OCI-LY3 (cell line): ENCODE measurements at regions not wholly inside any gene's neighbourhood (a gene's known extent, or its start where the extent isn't known, plus 50 kb on each side); places are given as distances from the start of the nearest gene placed in this dataset.

Source experiments
- H2AFZ ChIP-seq: fragments of 200-600, 300-600 bp; shearing (Covaris generic); 2 replicates; pipeline ENCODE4 v1.6.0; 2014; ENCODE audit warnings: antibody characterized with exemption, low read depth, low read length
- H3K27ac ChIP-seq: fragments of 200-600, 300-600 bp; sonication (generic); 2 replicates; pipeline ENCODE4 v1.5.1; 2014; ENCODE audit warnings: mild to moderate bottlenecking, low read length, moderate library complexity, mixed read lengths
- H3K27me3 ChIP-seq: fragments of 200-600, 300-600 bp; sonication (generic); 2 replicates; pipeline ENCODE4 v1.6.1; 2014; ENCODE audit warnings: low read depth, low read length, mixed read lengths
- H3K36me3 ChIP-seq: fragments of 200-600, 300-600 bp; sonication (generic); replicated peaks from 2 replicates; pipeline ENCODE3; 2014; ENCODE audit warnings: low read depth, low read length, mixed read lengths
- H3K4me1 ChIP-seq: fragments of 300-600, 200-600 bp; sonication (generic); 2 replicates; pipeline ENCODE4 v1.6.1; 2014; ENCODE audit warnings: low read length, mixed read lengths
- H3K4me2 ChIP-seq: fragments of 200-600, 300-600 bp; sonication (generic); 2 replicates; pipeline ENCODE4 v1.6.1; 2014; ENCODE audit warnings: low read length, mixed read lengths
- H3K4me3 ChIP-seq: fragments of 300-600, 200-600 bp; sonication (generic); 2 replicates; pipeline ENCODE4 v1.5.1; 2014; ENCODE audit warnings: antibody characterized with exemption, mild to moderate bottlenecking, low read length, moderate library complexity
- H3K79me2 ChIP-seq: fragments of 300-600, 200-600 bp; shearing (Covaris generic); 2 replicates; pipeline ENCODE4 v1.6.1; 2014; ENCODE audit warnings: mild to moderate bottlenecking, low read length, mixed read lengths
- H3K9ac ChIP-seq: fragments of 300-600, 200-600 bp; shearing (Covaris generic); 2 replicates; pipeline ENCODE4 v1.6.0; 2014; ENCODE audit warnings: mild to moderate bottlenecking, low read length, moderate library complexity
- H3K9me3 ChIP-seq: fragments of 200-600, 300-600 bp; shearing (Covaris generic); 2 replicates; pipeline ENCODE4 v1.6.1; 2014; ENCODE audit warnings: low read length, mixed read lengths; ENCODE audit not compliant: insufficient read depth
- H4K20me1 ChIP-seq: fragments of 200-600, 300-600 bp; sonication (generic); 2 replicates; pipeline ENCODE4 v1.6.1; 2016; ENCODE audit warnings: low read length, mixed read lengths; ENCODE audit not compliant: insufficient read depth
- CTCF ChIP-seq: fragments of 200-600, 300-600 bp; sonication (generic); IDR thresholded peaks from 2 replicates; pipeline ENCODE4 v1.5.1; 2014; ENCODE audit warnings: antibody characterized with exemption, low read length, low read depth
- EZH2phosphoT487 ChIP-seq: fragments of 200-600 bp; shearing (Covaris generic); IDR thresholded peaks from 2 replicates; pipeline ENCODE4 v1.6.1; 2018; ENCODE audit warnings: antibody characterized with exemption, mixed run types, low read depth

- H4K20me1 ChIP-seq: no peaks in the 10 kb centered on the region
- peaks cover 15% of the 10 kb centered on the region for H3K4me1 ChIP-seq
- H3K79me2 ChIP-seq: no peaks in the 10 kb centered on the region
- TF ChIP-seq EZH2phosphoT487 (no peak), CTCF (peak; percentile 64)
- no peaks in the 10 kb centered on the region for H3K9me3 ChIP-seq
- H3K36me3 ChIP-seq: no peaks in the 10 kb centered on the region
- H3K27me3 ChIP-seq: no peaks in the 10 kb centered on the region
- H3K4me3 ChIP-seq: 0 out of 2 replicates have a peak overlapping the region, but pooled peaks have one; percentile 18
- H3K4me2 ChIP-seq: peak overlapping the region; percentile 42
- H3K27ac ChIP-seq: peak overlapping the region; percentile 41
- H2AFZ ChIP-seq: peak overlapping the region; percentile 72
- H3K9ac ChIP-seq: peak overlapping the region; percentile 49; the same call in 1 of the 2 replicates
Observed at GRCh38 chr10:81081887-81082620, 544.4 kb downstream of the SH2D4B start.

DNA sequence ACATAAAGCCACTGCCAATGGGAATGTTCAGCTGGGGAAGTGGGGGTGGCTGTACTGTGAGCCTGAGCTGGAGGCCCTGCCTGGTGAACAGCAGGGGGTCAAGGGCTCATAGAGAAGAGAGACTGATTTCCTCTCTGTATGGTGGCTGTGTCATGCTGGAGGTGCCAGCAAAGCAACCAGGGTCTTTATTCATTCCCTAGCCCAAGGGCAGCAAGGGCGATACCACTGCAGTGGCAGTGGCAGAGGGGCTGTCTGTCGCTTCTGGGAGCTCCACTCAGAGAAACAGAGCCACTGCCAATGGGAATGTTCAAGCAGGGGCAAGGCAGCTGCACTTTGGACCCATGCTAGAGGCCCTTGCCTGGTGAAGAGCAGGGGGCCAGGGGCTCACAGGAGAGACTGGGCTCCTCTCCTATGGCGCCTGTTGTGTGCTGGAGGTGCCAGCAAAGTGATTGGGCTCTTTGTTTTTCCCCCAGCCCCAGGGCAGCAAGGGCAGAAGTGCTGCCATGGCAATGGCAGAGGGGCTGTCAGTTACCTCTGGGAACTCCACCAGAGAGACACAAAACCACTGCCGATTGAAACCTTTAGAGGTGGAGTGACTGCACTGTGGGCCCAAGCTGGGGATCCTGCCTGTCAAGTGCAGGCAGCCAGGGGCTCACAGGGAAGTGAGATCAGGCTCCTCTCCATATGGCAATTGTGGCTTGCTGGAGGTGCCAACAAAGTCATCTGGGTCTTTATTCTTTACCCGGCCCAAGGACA is 545.1 kb downstream of the SH2D4B start:
- H4K20me1 ChIP-seq: no peaks in the 10 kb centered on the region
- peak overlapping the region; percentile 49; the same call in 1 of the 2 replicates for H3K9ac ChIP-seq
- H3K4me2 ChIP-seq: 0 out of 2 replicates have a peak overlapping the region, but pooled peaks have one; percentile 42
- H3K4me3 ChIP-seq: no peak overlapping the region
- no peaks in the 10 kb centered on the region for H3K36me3 ChIP-seq
- peaks cover 15% of the 10 kb centered on the region for H3K4me1 ChIP-seq
- H3K79me2 ChIP-seq: no peaks in the 10 kb centered on the region
- no peaks in the 10 kb centered on the region for H3K27me3 ChIP-seq
- peak overlapping the region; percentile 41 for H3K27ac ChIP-seq
- H2AFZ ChIP-seq: peak overlapping the region; percentile 72; the same call in 1 of the 2 replicates
- TF ChIP-seq EZH2phosphoT487 (no peak), CTCF (no peak)
- H3K9me3 ChIP-seq: no peaks in the 10 kb centered on the region

- Histone ChIP-seq H3K27me3 (no peaks in the 10 kb centered on the region), H4K20me1 (no peaks in the 10 kb centered on the region), H3K79me2 (no peaks in the 10 kb centered on the region), H3K9me3 (no peaks in the 10 kb centered on the region), H3K27ac (no peak overlapping the region), H3K4me1 (peaks cover 9% of the 10 kb centered on the region), H3K4me2 (no peak overlapping the region), H3K4me3 (no peak overlapping the region), H3K36me3 (no peaks in the 10 kb centered on the region), H3K9ac (no peak overlapping the region), H2AFZ (no peak overlapping the region)
- TF ChIP-seq CTCF (no peak), EZH2phosphoT487 (no peak)
Observed at GRCh38 chr10:81093056-81093455, 555.4 kb downstream of the SH2D4B start.

GRCh38 chr10:81095238-81095637 is 557.5 kb downstream of the SH2D4B start:
- no peak overlapping the region for H3K27ac ChIP-seq
- H3K4me2 ChIP-seq: no peak overlapping the region
- no peaks in the 10 kb centered on the region for H3K79me2 ChIP-seq
- H3K9ac ChIP-seq: no peak overlapping the region
- no peak overlapping the region for H2AFZ ChIP-seq
- no peaks in the 10 kb centered on the region for H3K36me3 ChIP-seq
- H4K20me1 ChIP-seq: no peaks in the 10 kb centered on the region
- no peak for TF ChIP-seq CTCF
- no peak for TF ChIP-seq EZH2phosphoT487
- H3K4me3 ChIP-seq: no peak overlapping the region
- H3K9me3 ChIP-seq: no peaks in the 10 kb centered on the region
- H3K4me1 ChIP-seq: peaks cover 9% of the 10 kb centered on the region
- no peaks in the 10 kb centered on the region for H3K27me3 ChIP-seq
